Activated CD8-positive, alpha-beta memory T cell treated with anti-CD3 and anti-CD28 coated beads for 24 hours (primary cell): ENCODE measurements at regions not wholly inside any gene's neighbourhood (a gene's known extent, or its start where the extent isn't known, plus 50 kb on each side); places are given as distances from the start of the nearest gene placed in this dataset.
"Not testable (repeated sequence)": the region's sequence is repeated elsewhere in the genome, so short reads cannot be mapped to it uniquely, and the experiment has no call there.

Experiments used
- DNase-seq: peaks from one replicate; pipeline ENCODE4 v3.0.0-alpha.2; 2020

- DNase-seq: no peak
Measured at GRCh38 chr20:36082315-36082915, 72.1 kb upstream of the EPB41L1 start.

- not testable (repeated sequence) for DNase-seq
Measured at GRCh38 chr20:36083200-36083599, 71.3 kb upstream of the EPB41L1 start.

- DNase-seq: no peak
Measured at GRCh38 chr20:36084356-36084755, 70.2 kb upstream of the EPB41L1 start.

GRCh38 chr20:36084897-36085613 is 69.5 kb upstream of the EPB41L1 start:
- DNase-seq: no peak

GRCh38 chr20:36085686-36086267 is 68.8 kb upstream of the EPB41L1 start:
- no peak for DNase-seq

- no peak for DNase-seq
Measured at GRCh38 chr20:36086767-36087166, 67.8 kb upstream of the EPB41L1 start.

GRCh38 chr20:36090223-36090622 is 64.3 kb upstream of the EPB41L1 start:
- DNase-seq: no peak

- no peak for DNase-seq
Measured at GRCh38 chr20:36091561-36092397, 62.8 kb upstream of the EPB41L1 start.

GRCh38 chr20:36092398-36093024 is 62.0 kb upstream of the EPB41L1 start:
- peak; percentile 65 for DNase-seq

GRCh38 chr20:36093025-36093803 is 61.3 kb upstream of the EPB41L1 start:
- DNase-seq: peak; percentile 64

- no peak for DNase-seq
Measured at GRCh38 chr20:36093804-36094145, 60.8 kb upstream of the EPB41L1 start.

- DNase-seq: no peak
Measured at GRCh38 chr20:36094497-36094896, 60.0 kb upstream of the EPB41L1 start.

- no peak for DNase-seq
Measured at GRCh38 chr20:36096435-36096834, 58.1 kb upstream of the EPB41L1 start.

- no peak for DNase-seq
Measured at GRCh38 chr20:36097337-36098151, 57.0 kb upstream of the EPB41L1 start.

- no peak for DNase-seq
Measured at GRCh38 chr20:36098364-36098763, 56.2 kb upstream of the EPB41L1 start.

- DNase-seq: no peak
Measured at GRCh38 chr20:36099106-36099505, 55.4 kb upstream of the EPB41L1 start.

- DNase-seq: no peak
Measured at GRCh38 chr20:36101192-36101591, 53.3 kb upstream of the EPB41L1 start.

GRCh38 chr20:36102306-36102705 is 52.2 kb upstream of the EPB41L1 start:
- DNase-seq: no peak

- no peak for DNase-seq
Measured at GRCh38 chr20:36102809-36103596, 51.5 kb upstream of the EPB41L1 start.

- DNase-seq: no peak
Measured at GRCh38 chr20:36104244-36104643, 50.3 kb upstream of the EPB41L1 start.
